Endothelial cell of umbilical vein (primary cell): ENCODE measurements at regions not wholly inside any gene's neighbourhood (a gene's known extent, or its start where the extent isn't known, plus 50 kb on each side); places are given as distances from the start of the nearest gene placed in this dataset.

Source experiments
- BruUV-seq: library from RNA; stranded (reverse); fragments of 400-500 nt; replicated peaks from 2 replicates; lab custom pipeline; 2021; lab: Mats Ljungman, UMichigan
- CTCF ChIA-PET: fragments of 300-600, 350-600 bp; sonication (Branson Sonifier 250); formaldehyde crosslinking; loops from one replicate; lab custom pipeline; 2021; ENCODE audit warnings: antibody characterized with exemption, inconsistent platforms; lab: Charles Lee
- POLR2A ChIA-PET: fragments of 300-600, 350-600 bp; sonication (Branson Sonifier 250); formaldehyde crosslinking; loops from one replicate; lab custom pipeline; 2021; ENCODE audit warnings: antibody characterized with exemption, inconsistent platforms; lab: Charles Lee
- DNase-seq: peaks from one replicate; pipeline ENCODE4 v3.0.0-alpha.2; 2011; ENCODE audit warnings: low read depth, low spot score
- FAIRE-seq: peaks from 2 replicates; lab custom pipeline; 2011; peaks lifted over from hg19 to GRCh38; lab: Jason Lieb, UNC
- H2AFZ ChIP-seq: 2 replicates; pipeline ENCODE4 v1.6.0; 2012; ENCODE audit warnings: low read depth, low read length, control low read depth, inconsistent platforms
- H3K27ac ChIP-seq: 2 replicates; pipeline ENCODE4 v1.5.1; 2011; ENCODE audit warnings: low read depth, mild to moderate bottlenecking, control low read depth, low read length, moderate library complexity; ENCODE audit not compliant: insufficient read depth
- H3K27me3 ChIP-seq, 2 experiments: 2 replicates each; pipeline versions ENCODE4 v1.6.0 to v1.6.1; 2011; ENCODE audit warnings: low read length in 2 of 2, mixed read lengths in 1 of 2; ENCODE audit not compliant: control insufficient read depth in 2 of 2, insufficient read depth in 2 of 2
- H3K36me3 ChIP-seq, 2 experiments: 2 replicates in 1 of 2; 3 replicates in 1 of 2; pipeline ENCODE4 v1.5.1; 2011; ENCODE audit warnings: low read length in 2 of 2, mild to moderate bottlenecking in 1 of 2, moderate library complexity in 1 of 2; ENCODE audit not compliant: control insufficient read depth in 2 of 2, insufficient read depth in 2 of 2; ENCODE audit errors: extremely low read depth in 1 of 2
- H3K4me1 ChIP-seq: 3 replicates; pipeline ENCODE4 v1.5.1; 2011; ENCODE audit warnings: mild to moderate bottlenecking, low read length; ENCODE audit not compliant: control insufficient read depth, insufficient read depth; ENCODE audit errors: extremely low read depth
- H3K4me2 ChIP-seq: 2 replicates; pipeline ENCODE4 v1.6.1; 2011; ENCODE audit warnings: low read length, control low read depth, mixed read lengths; ENCODE audit not compliant: insufficient read depth
- H3K4me3 ChIP-seq, 3 experiments: fragments of 200-600 bp in 1 of 3; sonication (generic), shearing (Covaris generic) in 1 of 3; replicated peaks in 1 of 3; 2 replicates each; pipeline ENCODE4 v1.5.1; 2011 to 2016; ENCODE audit warnings: control low read depth in 3 of 3, low read length in 3 of 3, mild to moderate bottlenecking in 2 of 3, inconsistent platforms in 1 of 3, low read depth in 1 of 3, moderate library complexity in 1 of 3; ENCODE audit not compliant: insufficient read depth in 1 of 3
- H3K79me2 ChIP-seq: 2 replicates; pipeline ENCODE4 v1.6.0; 2012; ENCODE audit warnings: low read length, inconsistent platforms; ENCODE audit not compliant: control insufficient read depth, insufficient read depth
- H3K9ac ChIP-seq: replicated peaks from 2 replicates; pipeline ENCODE3; 2011; ENCODE audit warnings: low read length, control low read depth; ENCODE audit not compliant: insufficient read depth; ENCODE audit errors: extremely low read depth
- H3K9me1 ChIP-seq: replicated peaks from 3 replicates; pipeline ENCODE4 v1.6.0; 2011; ENCODE audit warnings: mild to moderate bottlenecking, low read length; ENCODE audit not compliant: control insufficient read depth, insufficient read depth; ENCODE audit errors: extremely low read depth
- H3K9me3 ChIP-seq: replicated peaks from 2 replicates; pipeline ENCODE4 v1.5.1; 2012; ENCODE audit warnings: low read length, inconsistent platforms; ENCODE audit not compliant: control insufficient read depth, insufficient read depth
- H4K20me1 ChIP-seq: replicated peaks from 2 replicates; pipeline ENCODE3; 2011; ENCODE audit warnings: mild to moderate bottlenecking, low read length; ENCODE audit not compliant: control insufficient read depth, insufficient read depth; ENCODE audit errors: extremely low read depth
- EZH2 ChIP-seq: IDR thresholded peaks from 2 replicates; pipeline ENCODE4 v1.6.1; 2012; ENCODE audit warnings: borderline replicate concordance, low read depth, mild to moderate bottlenecking, moderate library complexity, low read length, inconsistent platforms; ENCODE audit not compliant: severe bottlenecking
- FOS ChIP-seq: IDR thresholded peaks from 2 replicates; pipeline ENCODE4 v1.6.1; 2011; ENCODE audit warnings: mild to moderate bottlenecking, low read length, moderate library complexity, borderline replicate concordance; ENCODE audit not compliant: insufficient read depth
- GATA2 ChIP-seq: IDR thresholded peaks from 2 replicates; pipeline ENCODE4 v1.7.0; 2011; ENCODE audit warnings: low read depth, mild to moderate bottlenecking, moderate library complexity, mixed read lengths, low read length; ENCODE audit not compliant: insufficient read length, insufficient read depth
- JUN ChIP-seq: IDR thresholded peaks from 2 replicates; pipeline ENCODE4 v1.6.1; 2011; ENCODE audit warnings: borderline replicate concordance, low read depth; ENCODE audit not compliant: insufficient read length, insufficient read depth
- MAX ChIP-seq: IDR thresholded peaks from 2 replicates; pipeline ENCODE4 v1.6.1; 2011; ENCODE audit not compliant: insufficient read depth, insufficient read length
- MYC ChIP-seq: IDR thresholded peaks from one replicate; pipeline ENCODE4 v1.6.1; 2011; ENCODE audit warnings: mild to moderate bottlenecking, low read depth, low read length
- POLR2A ChIP-seq: IDR thresholded peaks from 2 replicates; pipeline ENCODE4 v1.6.1; 2012; ENCODE audit warnings: low read depth, mild to moderate bottlenecking, control low read depth, low read length
- POLR2AphosphoS5 ChIP-seq: IDR thresholded peaks from 2 replicates; pipeline ENCODE4 v1.6.1; 2012; ENCODE audit warnings: low read depth, mild to moderate bottlenecking, control low read depth, low read length, moderate library complexity; ENCODE audit not compliant: insufficient read depth
- dilution Hi-C: fragments of 300-500 bp; cut with MboI; formaldehyde crosslinking; loops from one replicate; pipeline ENCODE4 v1.15.0; 2019; ENCODE audit warnings: low sequenced_read_pairs; ENCODE audit not compliant: extremely low pct_ligation_motif_present
- intact Hi-C: fragments of 100-400 bp; cut with micrococcal nuclease; formaldehyde crosslinking; loops from one replicate; pipeline ENCODE4 v1.10.0; 2022
- TF ChIP-seq, protein P1 (sequence below), 2 donors: IDR thresholded peaks; 1 replicate in 1 of 2; 2 replicates in 1 of 2; pipeline ENCODE4 v1.5.1; 2011; ENCODE audit warnings: low read length in 2 of 2, mild to moderate bottlenecking in 2 of 2, moderate library complexity in 2 of 2, control low read depth in 1 of 2, inconsistent platforms in 1 of 2, low read depth in 1 of 2; ENCODE audit not compliant: insufficient read depth in 1 of 2; ENCODE audit errors: extremely low read depth in 1 of 2

DNA sequence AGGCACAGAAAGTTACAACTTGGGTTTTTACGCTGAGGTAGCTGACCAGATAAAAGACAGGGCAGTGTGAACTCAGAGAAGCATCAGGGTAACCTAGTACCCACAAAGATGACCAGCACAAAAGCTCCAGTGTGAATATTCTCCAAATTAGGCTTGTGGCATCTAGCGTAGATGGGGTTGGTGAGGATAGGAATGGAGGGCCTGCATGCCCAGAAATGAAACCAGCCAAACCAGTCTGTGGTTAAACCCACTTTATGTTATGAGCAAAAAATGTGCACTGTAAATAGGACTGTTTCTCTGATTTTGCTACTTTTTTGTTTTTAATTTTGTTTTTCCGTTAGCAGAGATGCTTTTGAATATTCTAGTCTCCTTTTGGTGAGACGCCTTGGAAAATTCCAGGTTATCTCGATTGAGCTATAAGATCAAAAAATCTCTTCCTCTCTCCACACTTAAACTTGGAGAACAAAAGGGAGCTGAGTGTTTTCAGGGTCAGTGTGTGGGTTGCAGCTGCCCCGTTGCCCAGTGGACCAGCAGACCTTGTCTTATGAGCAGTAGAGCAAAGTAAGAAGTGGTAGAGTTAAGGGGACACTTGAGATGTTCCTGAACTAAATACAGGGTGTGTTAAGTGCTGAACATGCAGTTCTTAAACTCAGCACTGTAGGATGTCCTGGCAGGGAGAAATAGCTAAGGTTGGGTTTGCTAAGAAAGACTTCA, 132.9 kb downstream of the C3orf38 start:
- CTCF ChIA-PET, result no interaction called here

GRCh38 chr3:88283242-88283592, 133.5 kb downstream of the C3orf38 start:
- TF ChIP-seq POLR2A (no peak), JUN (no peak), FOS (no peak), EZH2 (no peak), POLR2AphosphoS5 (no peak), GATA2 (no peak), MAX (no peak), MYC (no peak)
- TF ChIP-seq, protein P1, sequence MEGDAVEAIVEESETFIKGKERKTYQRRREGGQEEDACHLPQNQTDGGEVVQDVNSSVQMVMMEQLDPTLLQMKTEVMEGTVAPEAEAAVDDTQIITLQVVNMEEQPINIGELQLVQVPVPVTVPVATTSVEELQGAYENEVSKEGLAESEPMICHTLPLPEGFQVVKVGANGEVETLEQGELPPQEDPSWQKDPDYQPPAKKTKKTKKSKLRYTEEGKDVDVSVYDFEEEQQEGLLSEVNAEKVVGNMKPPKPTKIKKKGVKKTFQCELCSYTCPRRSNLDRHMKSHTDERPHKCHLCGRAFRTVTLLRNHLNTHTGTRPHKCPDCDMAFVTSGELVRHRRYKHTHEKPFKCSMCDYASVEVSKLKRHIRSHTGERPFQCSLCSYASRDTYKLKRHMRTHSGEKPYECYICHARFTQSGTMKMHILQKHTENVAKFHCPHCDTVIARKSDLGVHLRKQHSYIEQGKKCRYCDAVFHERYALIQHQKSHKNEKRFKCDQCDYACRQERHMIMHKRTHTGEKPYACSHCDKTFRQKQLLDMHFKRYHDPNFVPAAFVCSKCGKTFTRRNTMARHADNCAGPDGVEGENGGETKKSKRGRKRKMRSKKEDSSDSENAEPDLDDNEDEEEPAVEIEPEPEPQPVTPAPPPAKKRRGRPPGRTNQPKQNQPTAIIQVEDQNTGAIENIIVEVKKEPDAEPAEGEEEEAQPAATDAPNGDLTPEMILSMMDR (IDR thresholded peaks at IDR 0.05; ENCODE audit: extremely low read depth in 1 of 2, insufficient read depth in 1 of 2, low read depth in 1 of 2, low read length in 2 of 2), result no peak
- intact Hi-C loops, result no loop called here
- ChIA-PET POLR2A (no interaction called here), CTCF (no interaction called here)
- Histone ChIP-seq H3K9ac (no peak overlapping the region), H3K9me1 (no peaks in the 10 kb centered on the region), H3K4me2 (no peak overlapping the region), H3K79me2 (no peaks in the 10 kb centered on the region), H2AFZ (no peak overlapping the region), H3K9me3 (no peaks in the 10 kb centered on the region), H3K4me1 (no peaks in the 10 kb centered on the region), H3K4me3 (no peak overlapping the region), H4K20me1 (no peaks in the 10 kb centered on the region), H3K27ac (no peak overlapping the region), H3K27me3 (no peaks in the 10 kb centered on the region), H3K36me3 (no peaks in the 10 kb centered on the region)
- BruUV-seq, result no TSS peak
- FAIRE-seq, result no peak
- DNase-seq, result no peak
- dilution Hi-C loops, result no loop called here

More for the DNA sequence above, 132.9 kb downstream of the C3orf38 start:
- no peaks in the 10 kb centered on the region for H4K20me1 ChIP-seq
- FAIRE-seq, result no peak
- H3K9me1 ChIP-seq, result no peaks in the 10 kb centered on the region
- no peaks in the 10 kb centered on the region for H3K79me2 ChIP-seq
- POLR2A ChIA-PET, result no interaction called here
- no peak overlapping the region for H2AFZ ChIP-seq
- H3K9me3 ChIP-seq, result no peaks in the 10 kb centered on the region
- dilution Hi-C loops, result no loop called here
- no peak overlapping the region for H3K9ac ChIP-seq
- H3K27ac ChIP-seq, result no peak overlapping the region
- H3K4me3 ChIP-seq, result no peak overlapping the region
- intact Hi-C loops, result no loop called here
- DNase-seq, result no peak
- H3K36me3 ChIP-seq, result no peaks in the 10 kb centered on the region
- no peaks in the 10 kb centered on the region for H3K27me3 ChIP-seq
- BruUV-seq, result no TSS peak
- TF ChIP-seq JUN, result no peak
- H3K4me1 ChIP-seq, result no peaks in the 10 kb centered on the region
- no peak overlapping the region for H3K4me2 ChIP-seq
